Right lobe of liver (tissue), 4 donors: ENCODE measurements at regions not wholly inside any gene's neighbourhood (a gene's known extent, or its start where the extent isn't known, plus 50 kb on each side); places are given as distances from the start of the nearest gene placed in this dataset.

Experiments
- POLR2A ChIP-seq: fragments of 450-650 bp; IDR thresholded peaks from one replicate; pipeline ENCODE4 v1.6.1; 2017; ENCODE audit warnings: antibody characterized with exemption, mild to moderate bottlenecking
- TF ChIP-seq, protein P1 (sequence below), 4 donors: fragments of 200-600 bp in 3 of 4; fragments of 450-650 bp in 1 of 4; IDR thresholded peaks; one replicate each; pipeline versions ENCODE4 v1.5.1 to v1.8.0; 2016 to 2022; ENCODE audit warnings: antibody characterized with exemption in 4 of 4, mild to moderate bottlenecking in 2 of 4
- donor health status: DM: no; HTN: no; CAD: no.
- donor health status: DM: no; HTN: no; CAD: no.
- donor health status: DM: no; HTN: yes; CAD: no.

DNA sequence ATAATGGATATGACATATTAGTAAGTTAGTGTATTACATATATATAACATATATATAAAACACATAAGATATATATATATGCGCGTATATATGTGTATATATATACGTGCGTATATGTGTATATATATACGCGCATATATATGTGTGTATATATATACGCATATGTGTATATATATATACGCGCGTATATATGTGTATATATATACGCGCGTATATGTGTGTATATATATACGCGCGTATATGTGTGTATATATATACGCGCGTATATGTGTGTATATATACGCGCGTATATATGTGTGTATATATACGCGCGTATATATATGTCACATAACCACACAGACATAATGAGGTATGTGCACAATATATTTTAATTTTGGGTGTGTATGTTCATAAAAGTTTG lies 327.8 kb downstream of the MEIS1 start:
- TF ChIP-seq, protein P1, sequence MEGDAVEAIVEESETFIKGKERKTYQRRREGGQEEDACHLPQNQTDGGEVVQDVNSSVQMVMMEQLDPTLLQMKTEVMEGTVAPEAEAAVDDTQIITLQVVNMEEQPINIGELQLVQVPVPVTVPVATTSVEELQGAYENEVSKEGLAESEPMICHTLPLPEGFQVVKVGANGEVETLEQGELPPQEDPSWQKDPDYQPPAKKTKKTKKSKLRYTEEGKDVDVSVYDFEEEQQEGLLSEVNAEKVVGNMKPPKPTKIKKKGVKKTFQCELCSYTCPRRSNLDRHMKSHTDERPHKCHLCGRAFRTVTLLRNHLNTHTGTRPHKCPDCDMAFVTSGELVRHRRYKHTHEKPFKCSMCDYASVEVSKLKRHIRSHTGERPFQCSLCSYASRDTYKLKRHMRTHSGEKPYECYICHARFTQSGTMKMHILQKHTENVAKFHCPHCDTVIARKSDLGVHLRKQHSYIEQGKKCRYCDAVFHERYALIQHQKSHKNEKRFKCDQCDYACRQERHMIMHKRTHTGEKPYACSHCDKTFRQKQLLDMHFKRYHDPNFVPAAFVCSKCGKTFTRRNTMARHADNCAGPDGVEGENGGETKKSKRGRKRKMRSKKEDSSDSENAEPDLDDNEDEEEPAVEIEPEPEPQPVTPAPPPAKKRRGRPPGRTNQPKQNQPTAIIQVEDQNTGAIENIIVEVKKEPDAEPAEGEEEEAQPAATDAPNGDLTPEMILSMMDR (IDR thresholded peaks at IDR 0.05), result no peak
- TF ChIP-seq POLR2A, result no peak
